Hematopoietic multipotent progenitor cell treated with erythropoietin and hydrocortisone succinate and interleukin-3 and kit ligand, for 6 days (in vitro differentiated cells): ENCODE measurements at regions not wholly inside any gene's neighbourhood (a gene's known extent, or its start where the extent isn't known, plus 50 kb on each side); places are given as distances from the start of the nearest gene placed in this dataset.
"Not testable (repeated sequence)": the region's sequence is repeated elsewhere in the genome, so short reads cannot be mapped to it uniquely, and the experiment has no call there.

Source experiments
- DNase-seq: peaks from one replicate; pipeline ENCODE4 v3.0.0-alpha.2; 2015

GRCh38 chr10:2887391-2888070, 179.8 kb upstream of the PFKP start:
- DNase-seq: no peak

- no peak for DNase-seq
Observed at GRCh38 chr10:2886662-2887061, 180.7 kb upstream of the PFKP start.

GRCh38 chr10:2885288-2886278, 181.8 kb upstream of the PFKP start:
- peak; percentile 30 for DNase-seq

- DNase-seq: not testable (repeated sequence)
Observed at GRCh38 chr10:2883983-2884540, 183.3 kb upstream of the PFKP start.

- DNase-seq: no peak
Observed at GRCh38 chr10:2883238-2883637, 184.1 kb upstream of the PFKP start.

- no peak for DNase-seq
Observed at GRCh38 chr10:2882628-2883027, 184.7 kb upstream of the PFKP start.

- DNase-seq: no peak
Observed at GRCh38 chr10:2881720-2882620, 185.4 kb upstream of the PFKP start.

- DNase-seq: not testable (repeated sequence)
Observed at GRCh38 chr10:2880050-2880449, 187.3 kb upstream of the PFKP start.

- DNase-seq: no peak
Observed at GRCh38 chr10:2878818-2879217, 188.5 kb upstream of the PFKP start.

GRCh38 chr10:2876032-2876431, 191.3 kb upstream of the PFKP start:
- DNase-seq: no peak

GRCh38 chr10:2874963-2875362, 192.4 kb upstream of the PFKP start:
- DNase-seq: no peak

GRCh38 chr10:2873769-2874168, 193.6 kb upstream of the PFKP start:
- no peak for DNase-seq

GRCh38 chr10:2871673-2872219, 195.6 kb upstream of the PFKP start:
- DNase-seq: no peak

GRCh38 chr10:2870654-2871053, 196.7 kb upstream of the PFKP start:
- DNase-seq: no peak

GRCh38 chr10:2867788-2868299, 199.5 kb upstream of the PFKP start:
- no peak for DNase-seq

GRCh38 chr10:2866569-2866968, 200.8 kb upstream of the PFKP start:
- DNase-seq: no peak

GRCh38 chr10:2861632-2862210, 205.6 kb upstream of the PFKP start:
- DNase-seq: no peak

GRCh38 chr10:2858452-2858851, 208.9 kb upstream of the PFKP start:
- no peak for DNase-seq

- no peak for DNase-seq
Observed at GRCh38 chr10:2856598-2856997, 210.8 kb upstream of the PFKP start.

GRCh38 chr10:2852574-2853323, 214.6 kb upstream of the PFKP start:
- no peak for DNase-seq

- DNase-seq: no peak
Observed at GRCh38 chr10:2851566-2851965, 215.8 kb upstream of the PFKP start.
